Jurkat, Clone E6-1 (cell line): ENCODE measurements at regions not wholly inside any gene's neighbourhood (a gene's known extent, or its start where the extent isn't known, plus 50 kb on each side); places are given as distances from the start of the nearest gene placed in this dataset.
"Not testable (repeated sequence)": the region's sequence is repeated elsewhere in the genome, so short reads cannot be mapped to it uniquely, and the experiment has no call there.

ENCODE experiments used
- DNase-seq: peaks from one replicate; pipeline ENCODE4 v3.0.0-alpha.2; 2011; ENCODE audit warnings: low read depth, low spot score
- H3K4me3 ChIP-seq: 2 replicates; pipeline ENCODE4 v1.5.1; 2011; ENCODE audit warnings: mild to moderate bottlenecking, low read length, control low read depth, moderate library complexity

DNA sequence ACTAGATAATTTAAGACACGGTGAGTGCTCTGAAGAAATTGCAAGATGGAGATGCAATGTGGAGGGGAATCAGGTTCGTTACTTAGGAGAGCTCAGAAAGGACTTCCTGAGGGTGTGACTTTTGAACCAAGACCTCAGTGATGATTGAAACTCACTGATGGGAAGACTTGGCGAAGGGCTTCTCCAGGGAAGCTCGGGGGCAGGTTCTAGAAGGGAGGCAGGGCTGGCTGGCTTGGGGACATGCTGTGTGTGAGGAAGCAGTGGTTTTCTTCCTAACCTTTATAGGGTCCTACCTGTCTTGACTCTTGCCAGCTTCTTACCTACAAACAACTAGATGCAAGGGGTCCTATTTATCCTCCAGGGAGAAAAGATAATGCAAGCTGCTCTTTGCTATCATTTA lies 637.9 kb downstream of the ACTR3B start:
- no peak overlapping the region for H3K4me3 ChIP-seq
- DNase-seq: no peak

DNA sequence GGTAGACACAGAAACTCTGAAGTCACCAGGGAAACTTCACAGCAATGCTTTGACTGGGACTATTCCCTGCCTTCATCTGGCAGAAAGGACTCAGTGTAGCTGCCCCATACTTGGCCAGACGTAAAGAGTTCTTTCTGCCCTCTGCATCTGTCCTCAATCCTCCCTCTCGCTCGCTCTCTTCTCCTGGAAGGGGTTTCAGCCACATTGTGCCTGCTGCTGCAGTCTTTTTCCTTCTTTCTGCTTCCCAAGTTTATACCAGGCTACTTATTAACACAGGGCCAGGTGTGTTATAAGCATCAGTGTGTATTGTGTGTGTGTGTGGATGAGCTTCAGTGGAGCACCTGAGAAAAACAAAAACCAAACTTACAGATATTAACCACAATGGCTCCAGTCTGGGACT lies 638.4 kb downstream of the ACTR3B start:
- DNase-seq: no peak
- H3K4me3 ChIP-seq: no peak overlapping the region

DNA sequence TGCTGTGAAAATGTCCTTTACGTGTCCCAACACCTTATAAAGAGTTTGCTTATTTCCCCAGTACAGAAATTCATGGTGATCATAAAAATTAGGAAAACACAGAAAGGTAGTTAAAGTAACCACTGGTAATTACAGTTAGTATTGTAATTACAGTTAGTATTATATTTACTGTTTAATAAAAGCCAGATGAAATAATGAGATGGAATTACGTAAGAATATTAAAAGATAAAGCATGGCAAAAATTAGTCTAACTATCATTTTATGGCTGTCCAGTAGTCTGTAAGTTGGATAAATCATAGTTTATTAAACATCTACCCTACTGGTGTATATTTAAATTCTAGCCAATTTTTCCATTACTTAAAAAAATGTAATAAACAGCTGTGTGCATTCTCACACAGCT lies 638.8 kb downstream of the ACTR3B start:
- no peak for DNase-seq
- no peak overlapping the region for H3K4me3 ChIP-seq

DNA sequence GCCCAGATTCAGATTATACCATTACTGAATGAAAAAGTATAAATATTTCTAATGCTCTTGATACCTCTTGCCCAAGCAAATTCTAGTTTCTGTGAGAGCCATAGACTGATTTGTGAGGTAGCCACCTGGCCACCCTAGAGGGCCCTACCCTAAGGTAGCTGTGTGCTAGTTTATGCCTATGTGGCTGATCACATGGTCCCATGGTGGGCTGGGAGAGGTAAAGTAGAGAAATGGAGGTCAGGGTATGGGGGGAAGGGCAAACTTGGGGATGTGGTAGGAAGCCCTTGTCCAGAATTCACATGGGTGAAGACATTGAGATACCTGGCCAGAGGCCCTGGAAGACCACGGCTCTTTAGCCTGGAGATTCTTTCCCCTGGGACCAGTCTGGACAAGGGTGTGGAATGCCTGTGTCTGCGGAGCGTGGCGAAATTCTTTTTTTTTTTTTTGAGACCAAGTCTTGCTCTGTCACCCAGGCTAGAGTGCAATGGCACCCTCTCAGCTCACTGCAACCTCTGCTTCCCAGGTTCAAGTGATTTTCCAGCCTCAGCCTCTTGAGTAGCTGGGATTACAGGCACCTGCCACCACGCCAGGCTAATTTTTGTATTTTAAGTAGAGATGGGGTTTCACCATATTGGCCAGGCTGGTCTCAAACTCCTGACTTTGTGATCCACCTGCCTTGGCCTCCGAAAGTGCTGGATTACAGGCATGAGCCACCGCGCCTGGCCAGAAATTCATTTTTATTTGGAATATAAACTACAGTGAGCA lies 639.4 kb downstream of the ACTR3B start:
- no peak overlapping the region for H3K4me3 ChIP-seq
- DNase-seq: no peak

DNA sequence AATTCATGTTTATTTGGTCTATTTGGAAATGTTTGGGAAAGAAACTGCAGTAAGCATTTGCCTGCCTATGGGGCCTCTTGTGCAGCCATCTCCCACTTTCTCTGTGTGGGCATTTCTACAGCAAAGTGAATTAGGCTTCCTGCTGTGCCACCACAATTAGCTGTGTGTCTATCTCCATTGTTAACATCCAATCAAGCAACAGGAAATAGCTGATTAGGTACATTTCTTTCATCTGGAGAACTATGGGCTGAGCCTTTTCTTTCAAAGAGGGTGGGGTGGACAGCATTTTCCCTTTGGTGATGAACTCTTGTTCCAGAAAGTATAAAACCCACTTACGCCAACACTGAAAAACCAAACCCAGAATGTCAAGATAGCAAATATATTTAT lies 640.0 kb downstream of the ACTR3B start:
- DNase-seq: no peak

DNA sequence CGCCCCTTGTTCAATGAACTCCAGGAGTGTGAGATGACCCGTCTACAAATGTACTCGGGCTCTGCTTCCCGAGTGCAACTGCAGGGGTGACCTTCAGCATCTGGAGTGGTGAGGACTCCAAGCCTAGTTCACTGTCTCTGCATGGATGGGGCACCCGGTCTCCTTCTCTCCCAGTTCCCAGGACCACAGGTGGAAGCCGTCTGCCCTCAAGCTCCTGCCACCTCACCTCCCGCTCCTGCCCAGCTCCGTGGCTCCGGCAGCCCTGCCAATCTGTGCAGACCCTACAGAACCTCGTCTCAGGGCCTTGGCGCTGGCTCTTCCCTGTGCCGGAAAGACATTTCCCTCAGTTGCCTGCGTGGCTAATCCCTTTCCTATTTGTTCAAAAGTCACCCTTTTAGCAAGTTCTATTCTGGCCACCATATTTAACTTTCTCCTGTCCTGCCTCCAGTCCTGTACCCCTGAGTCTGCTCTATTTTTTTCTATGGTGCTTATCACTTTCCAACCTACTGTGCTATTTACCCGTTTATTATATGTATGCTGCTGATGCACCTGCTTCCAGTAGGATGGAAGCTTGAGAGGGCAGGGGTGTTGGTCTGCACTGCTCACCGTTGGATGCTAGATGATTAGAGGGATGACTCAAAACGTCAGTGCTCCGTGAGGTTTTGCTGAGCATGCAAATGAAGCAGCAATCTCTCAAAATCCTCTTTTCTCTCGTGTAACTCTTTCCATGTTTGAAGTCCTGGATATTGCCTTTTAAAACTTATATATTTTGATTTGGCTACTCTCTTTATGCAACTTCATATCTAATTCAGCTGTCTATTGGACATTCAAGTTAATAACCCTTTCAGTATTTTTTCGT lies 641.4 kb downstream of the ACTR3B start:
- H3K4me3 ChIP-seq: no peak overlapping the region
- no peak for DNase-seq

More for the DNA sequence above, 640.0 kb downstream of the ACTR3B start:
- H3K4me3 ChIP-seq: no peak overlapping the region

DNA sequence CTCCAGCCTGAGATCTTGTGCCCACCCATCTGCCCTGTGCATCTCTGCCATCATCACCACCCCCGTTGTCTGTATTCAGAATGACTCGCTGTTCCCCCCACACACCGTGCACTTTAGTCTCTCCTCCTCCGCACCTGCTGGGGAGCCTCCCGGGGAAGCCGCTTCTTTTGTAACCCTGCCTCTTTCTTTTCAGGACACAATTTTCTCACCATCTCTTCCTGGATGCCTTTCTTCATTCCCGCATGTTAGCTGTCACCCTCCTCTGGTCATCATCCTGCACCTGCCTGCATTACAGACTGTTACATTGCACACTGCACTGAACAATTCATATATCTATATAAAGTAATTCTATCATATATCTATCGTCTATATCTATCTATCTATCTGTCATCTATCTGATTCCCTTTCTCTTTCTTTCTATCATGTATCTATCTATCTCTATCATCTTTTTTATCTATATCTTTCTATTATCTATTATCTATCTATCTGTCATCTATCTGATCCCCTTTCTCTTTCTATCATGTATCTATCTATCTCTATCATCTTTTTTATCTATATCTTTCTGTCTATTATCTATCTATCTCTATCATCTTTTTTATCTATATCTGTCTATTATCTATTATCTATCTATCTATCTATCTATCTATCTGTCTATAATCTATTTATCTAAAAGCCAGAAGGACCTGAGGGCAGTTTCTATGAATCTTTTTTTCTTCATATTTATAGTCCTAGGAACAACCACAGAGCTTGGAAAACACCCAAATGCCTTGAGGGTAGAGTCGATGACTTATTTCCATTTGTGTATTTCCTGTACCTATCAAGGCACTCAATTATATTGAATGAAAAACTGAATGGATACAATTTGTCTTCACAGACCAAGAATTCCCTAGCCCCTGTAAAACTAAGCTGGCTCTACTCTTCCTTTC lies 642.5 kb downstream of the ACTR3B start:
- no peak overlapping the region for H3K4me3 ChIP-seq
- DNase-seq: no peak

DNA sequence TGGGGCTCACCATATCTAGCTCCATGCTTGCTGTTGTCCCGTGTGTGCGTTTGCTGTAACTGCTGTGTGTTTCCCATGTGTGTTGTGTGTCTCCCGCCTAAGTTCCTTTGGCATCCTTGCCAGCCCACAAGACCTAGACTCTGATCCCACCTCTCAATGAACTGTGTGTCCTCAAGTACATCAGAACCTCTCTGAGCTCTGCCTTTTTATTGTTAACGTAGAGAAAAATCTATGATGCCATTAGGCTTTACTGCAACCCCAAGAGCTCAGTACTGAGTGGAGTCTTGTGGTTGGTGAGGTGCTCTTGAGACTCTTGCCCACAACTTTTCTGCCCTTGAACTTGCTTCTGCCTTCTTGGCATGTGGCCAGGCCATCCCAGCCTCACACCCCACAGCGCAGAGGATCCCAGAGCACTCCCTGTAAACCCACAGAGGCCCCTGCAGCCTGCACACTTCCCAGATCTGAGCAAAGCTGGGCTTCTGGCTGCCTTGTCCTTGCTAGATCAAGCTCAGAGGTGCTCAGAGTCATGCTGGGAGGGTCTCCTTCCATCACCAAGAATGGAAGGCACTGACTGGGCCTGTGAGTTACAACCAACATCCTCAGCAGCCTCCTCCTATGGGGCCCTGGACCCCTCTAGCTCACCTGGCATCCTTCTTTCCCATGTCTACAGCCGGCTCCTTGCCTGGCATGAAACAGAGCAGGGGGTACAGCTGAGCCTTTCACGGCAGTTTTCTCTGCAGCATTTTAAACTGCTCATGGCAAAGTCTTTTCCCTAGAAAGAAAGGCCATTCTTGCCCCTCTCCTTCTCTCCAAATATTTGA lies 643.4 kb downstream of the ACTR3B start:
- no peak for DNase-seq
- no peak overlapping the region for H3K4me3 ChIP-seq

DNA sequence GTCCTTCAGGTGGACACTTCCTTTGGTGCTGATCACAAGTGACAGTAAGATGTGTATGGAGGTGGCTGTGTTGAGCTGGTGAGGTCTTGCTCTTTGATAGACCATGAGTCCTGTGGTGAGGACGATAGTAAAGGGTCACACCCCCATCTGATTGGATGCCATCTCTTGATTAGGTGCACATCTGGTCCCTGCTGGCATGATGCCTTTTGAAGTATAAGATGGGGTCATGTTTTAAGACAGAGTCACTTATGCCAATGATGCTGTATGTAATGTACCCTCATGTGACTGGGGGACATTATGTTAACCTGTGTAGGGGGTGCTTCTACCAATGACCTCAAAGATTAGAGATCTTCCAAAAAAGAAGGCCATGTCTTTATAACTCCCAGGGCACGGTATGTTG lies 644.6 kb downstream of the ACTR3B start:
- DNase-seq: no peak
- H3K4me3 ChIP-seq: no peak overlapping the region

DNA sequence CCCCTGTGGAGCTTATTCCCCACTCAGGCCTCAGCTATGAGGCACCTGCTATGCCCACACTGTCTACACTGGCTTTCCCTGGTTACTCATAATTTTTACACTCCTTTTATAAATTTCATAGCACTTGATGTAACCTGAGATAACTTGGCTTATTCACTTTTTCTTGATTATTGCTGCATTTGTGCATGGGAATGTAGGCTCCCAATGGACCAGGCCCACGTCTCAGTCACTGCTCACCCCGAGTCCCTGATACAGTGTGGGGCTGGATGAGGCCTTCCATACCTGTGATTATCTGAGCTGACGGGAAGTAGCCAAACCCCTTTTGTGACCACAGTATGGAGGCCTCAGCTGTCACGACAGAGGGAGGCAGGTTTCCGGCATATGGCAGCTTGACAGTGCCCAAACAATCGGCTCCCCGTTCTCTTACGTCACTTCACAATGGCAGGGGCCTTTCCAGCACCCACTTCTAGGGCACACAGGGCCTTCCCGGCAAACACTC lies 645.3 kb downstream of the ACTR3B start:
- DNase-seq: no peak
- H3K4me3 ChIP-seq: no peak overlapping the region

DNA sequence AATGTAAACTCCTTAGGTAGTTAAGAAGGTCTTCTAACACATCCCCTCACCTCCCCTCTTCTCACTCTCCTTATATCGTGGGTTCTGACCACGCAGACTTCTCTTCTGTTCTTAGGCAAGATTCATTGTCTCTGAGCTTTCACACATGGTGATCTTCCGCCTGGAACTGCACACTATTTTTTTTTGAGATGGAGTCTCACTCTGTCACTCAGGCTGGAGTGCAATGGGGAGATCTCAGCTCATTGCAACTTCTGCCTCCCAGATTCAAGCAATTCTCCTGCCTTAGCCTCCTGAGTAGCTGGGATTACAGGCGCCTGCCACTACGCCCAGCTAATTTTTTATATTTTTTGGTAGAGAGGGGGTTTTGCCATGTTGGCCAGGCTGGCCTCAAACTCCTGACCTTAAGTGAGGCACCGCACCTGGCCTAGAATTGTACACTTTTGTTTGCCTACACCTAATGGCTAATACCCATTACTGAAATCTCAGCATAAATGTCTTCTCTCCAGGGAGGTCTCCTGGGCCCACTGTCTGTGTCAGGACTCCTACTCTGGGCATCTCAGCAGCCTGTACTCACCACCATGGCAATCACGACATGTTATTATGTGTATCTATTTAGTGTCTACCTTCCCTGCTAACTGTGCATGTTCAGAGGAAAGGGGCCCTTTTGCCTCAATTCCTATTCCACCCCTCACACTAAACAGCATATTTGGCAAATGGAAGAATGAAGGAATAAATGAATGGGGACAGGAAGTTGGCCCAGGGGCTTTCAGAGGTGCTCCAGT lies 646.3 kb upstream of the DPP6 start:
- DNase-seq: no peak
- no peak overlapping the region for H3K4me3 ChIP-seq

DNA sequence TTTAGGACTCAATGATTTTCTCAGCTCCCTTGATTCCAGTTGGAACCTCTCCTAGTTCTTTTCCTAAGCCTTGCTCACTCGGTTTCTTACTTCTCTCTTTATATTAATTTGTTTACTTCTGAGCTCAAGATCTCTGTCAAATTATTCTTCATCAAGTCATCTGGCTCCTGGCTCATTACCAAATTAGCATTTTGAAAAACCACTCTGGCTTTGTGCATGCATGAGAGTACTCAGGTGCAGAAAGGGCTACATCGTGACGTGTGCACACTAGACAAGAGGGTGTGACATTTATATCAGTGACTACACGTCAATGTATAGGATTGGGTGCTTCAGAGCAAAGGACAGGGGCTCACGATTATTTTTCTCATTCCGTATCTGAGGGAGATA lies 645.7 kb upstream of the DPP6 start:
- DNase-seq: no peak
- no peak overlapping the region for H3K4me3 ChIP-seq

DNA sequence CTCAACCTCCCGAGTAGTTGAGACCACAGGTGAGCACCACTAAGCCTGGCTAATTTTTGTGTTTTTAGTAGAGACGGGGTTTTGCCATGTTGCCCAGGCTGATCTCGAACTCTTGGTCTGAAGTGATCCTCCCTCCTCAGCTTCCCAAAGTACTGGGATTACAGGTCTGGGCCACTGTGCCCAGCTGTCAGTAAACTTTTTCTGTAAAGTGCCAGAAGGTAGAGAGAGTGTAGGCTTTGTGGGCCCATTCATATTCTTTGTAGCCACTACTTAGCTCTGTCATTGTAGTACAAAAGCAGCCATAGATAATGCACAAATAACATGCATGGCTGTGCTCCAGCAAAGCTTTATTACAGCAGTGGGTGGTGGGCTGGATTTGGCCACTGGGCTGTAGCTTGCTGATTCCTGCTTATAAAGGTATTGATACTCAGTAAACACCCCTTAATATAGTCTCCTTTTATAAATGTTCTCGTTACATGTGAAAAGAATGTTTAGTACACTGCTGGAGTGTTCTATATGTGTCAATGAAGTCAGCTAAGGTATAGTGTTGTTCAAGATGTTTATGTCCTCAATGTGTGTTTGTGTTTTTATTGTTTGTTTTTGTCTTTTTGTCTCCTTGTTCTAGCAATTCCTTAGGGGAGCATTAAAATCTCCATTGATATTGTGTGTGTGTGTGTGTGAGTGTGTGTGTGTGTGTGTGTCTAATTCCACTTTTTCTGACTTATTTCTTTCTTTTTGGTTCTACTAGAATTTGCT lies 644.7 kb upstream of the DPP6 start:
- no peak for DNase-seq

DNA sequence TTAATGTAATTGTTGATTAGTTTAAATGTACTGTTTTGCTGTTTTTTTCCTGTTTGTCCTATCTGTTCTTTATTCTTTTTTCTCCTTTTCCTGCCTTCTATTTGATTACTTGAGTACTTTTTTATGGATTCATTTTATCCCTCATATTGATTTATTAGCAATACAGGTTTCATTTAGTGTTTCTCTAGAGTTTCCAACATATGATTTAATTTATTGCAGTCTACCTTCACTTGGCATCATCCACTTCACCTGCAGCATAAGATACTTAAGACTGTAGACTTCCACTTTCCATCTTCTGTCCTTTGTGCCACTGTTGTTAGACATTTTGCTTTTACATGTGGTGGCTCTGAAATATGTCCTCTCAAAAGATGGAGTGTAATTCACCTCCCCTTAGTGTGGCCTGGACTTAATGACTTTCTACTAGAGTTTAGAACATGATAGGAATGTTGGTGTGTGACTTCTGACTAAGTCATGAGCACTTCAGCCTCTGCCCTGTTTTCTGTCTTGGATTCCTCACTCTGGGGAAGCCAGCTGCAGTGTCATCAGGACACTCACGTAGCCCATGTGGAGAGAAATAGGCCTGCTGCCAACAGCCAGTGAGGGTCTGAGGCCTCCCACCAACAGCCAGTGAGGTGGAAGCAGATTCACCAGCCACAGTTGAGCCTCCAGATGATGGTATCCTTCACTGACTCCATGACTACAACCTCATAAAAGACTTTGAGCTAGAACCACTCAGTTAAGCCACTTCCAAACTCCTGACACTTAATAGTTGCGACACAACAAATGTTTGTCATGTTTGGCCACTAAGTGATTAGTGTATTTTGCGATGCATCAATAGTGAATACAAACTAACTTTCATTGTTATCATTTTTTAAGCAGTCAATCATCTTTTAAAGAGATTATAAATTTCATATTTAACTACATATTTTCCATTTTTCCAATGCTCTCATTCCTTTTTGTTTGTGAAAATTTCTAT lies 643.5 kb upstream of the DPP6 start:
- DNase-seq: no peak
- H3K4me3 ChIP-seq: no peak overlapping the region

More for the DNA sequence above, 644.7 kb upstream of the DPP6 start:
- H3K4me3 ChIP-seq: no peak overlapping the region

DNA sequence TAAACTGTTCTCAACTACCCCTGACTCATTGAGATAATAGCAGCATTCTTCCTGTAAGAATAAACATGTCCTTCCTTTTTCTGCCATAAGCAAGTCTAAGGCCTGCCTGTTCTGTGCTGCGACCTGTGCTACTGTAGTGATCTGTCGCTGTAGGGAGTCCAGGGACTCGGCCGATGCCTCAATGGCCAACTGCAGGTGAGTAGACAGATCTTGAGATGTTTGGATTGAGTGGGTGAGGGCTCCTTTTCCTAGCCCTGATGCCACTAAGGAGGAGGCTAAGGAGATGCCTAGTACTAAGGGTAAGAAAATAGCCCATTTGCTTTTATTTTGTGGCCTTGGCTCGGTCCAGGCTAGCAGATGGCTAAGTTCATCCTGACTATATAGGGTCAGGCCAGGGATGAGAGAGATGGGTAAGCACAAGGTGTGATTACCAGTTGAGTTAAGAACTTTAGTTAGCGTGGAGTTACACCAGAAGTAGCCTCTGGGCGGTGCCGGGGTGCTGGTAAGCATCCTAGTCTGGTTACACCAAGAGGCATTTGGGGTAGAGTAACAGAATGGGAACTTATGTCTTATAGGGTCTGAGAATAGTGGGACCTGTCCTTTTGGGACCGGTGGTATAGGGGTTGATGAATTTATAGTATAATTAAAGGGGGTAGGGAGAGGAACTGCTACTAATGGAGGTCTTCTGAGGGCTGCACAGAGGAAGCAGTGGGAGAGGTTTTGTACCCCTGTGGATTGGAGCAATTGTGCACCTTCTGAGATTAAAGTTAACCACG lies 642.4 kb upstream of the DPP6 start:
- not testable (repeated sequence) for H3K4me3 ChIP-seq, DNase-seq
